ENCODE measurements at regions not wholly inside any gene's neighbourhood (a gene's known extent, or its start where the extent isn't known, plus 50 kb on each side); places are given as distances from the start of the nearest gene placed in this dataset.

- H3K36me3 ChIP-seq (replicated peaks in 1 of 2; ENCODE audit: control insufficient read depth in 2 of 2, insufficient read depth in 2 of 2, low read length in 2 of 2), result no peaks in the 10 kb centered on the region
- no peak overlapping the region for H3K4me3 ChIP-seq (ENCODE audit: low read length in 2 of 2)
- no peak overlapping the region for H2AFZ ChIP-seq (ENCODE audit: low read length)
- H3K9ac ChIP-seq (ENCODE audit: low read depth, low read length, poor library complexity), result no peak overlapping the region
- no CpG with 5 or more reads among the region's 1 CpG for WGBS, 2 donors (ENCODE audit: extremely low coverage in 2 of 2, insufficient read length in 2 of 2, insufficient replicate concordance in 1 of 2)
- H2BK120ac ChIP-seq (ENCODE audit: low read depth, low read length), result no peak overlapping the region
- H2BK12ac ChIP-seq (ENCODE audit: low read length), result no peak overlapping the region
- H3K14ac ChIP-seq (ENCODE audit: low read length), result no peak overlapping the region
- H3K27ac ChIP-seq (replicated peaks; ENCODE audit: low read length), result no peak overlapping the region
- H3K9me3 ChIP-seq (replicated peaks in 1 of 2; ENCODE audit: control insufficient read depth in 2 of 2, insufficient read depth in 1 of 2, low read depth in 1 of 2, low read length in 2 of 2), result no peaks in the 10 kb centered on the region
- no peak overlapping the region for H3K4me2 ChIP-seq (ENCODE audit: insufficient read depth, low read length, poor library complexity, severe bottlenecking)
- DNase-seq (ENCODE audit: low spot score), result no peak
- H3K79me1 ChIP-seq (ENCODE audit: low read depth, low read length), result no peaks in the 10 kb centered on the region
- no peak overlapping the region for H2BK15ac ChIP-seq (ENCODE audit: low read length)
- H3K18ac ChIP-seq (ENCODE audit: low read length), result no peak overlapping the region
- peaks cover 0 to 3% (median 0%) of the 10 kb centered on the region in 3 experiments for H3K27me3 ChIP-seq (ENCODE audit: control insufficient read depth in 3 of 3, insufficient read depth in 3 of 3, low read depth in 1 of 3, low read length in 3 of 3)
- H4K91ac ChIP-seq (ENCODE audit: low read depth, low read length, poor library complexity), result no peak overlapping the region
- no peak overlapping the region for H4K8ac ChIP-seq (ENCODE audit: low read depth, low read length)
- H3K23ac ChIP-seq (ENCODE audit: low read depth, low read length, poor library complexity), result no peak overlapping the region
- no peaks in the 10 kb centered on the region for H3K4me1 ChIP-seq (ENCODE audit: control insufficient read depth in 2 of 2, insufficient read depth in 1 of 2, low read depth in 1 of 2, low read length in 2 of 2)
- H3K4ac ChIP-seq (ENCODE audit: low read length), result no peak overlapping the region
- no peak overlapping the region for H2AK5ac ChIP-seq (ENCODE audit: low read depth, low read length)
- no peak overlapping the region for H2BK5ac ChIP-seq (ENCODE audit: low read length)
Observed at GRCh38 chrX:943035-943434, 269.4 kb downstream of the CRLF2 start.

GRCh38 chrX:940691-941090 is 271.8 kb downstream of the CRLF2 start:
- no CpG with 5 or more reads among the region's 9 CpGs for WGBS, 2 donors (ENCODE audit: extremely low coverage in 2 of 2, insufficient read length in 2 of 2, insufficient replicate concordance in 1 of 2)
- no peaks in the 10 kb centered on the region for H3K9me3 ChIP-seq (replicated peaks in 1 of 2; ENCODE audit: control insufficient read depth in 2 of 2, insufficient read depth in 1 of 2, low read depth in 1 of 2, low read length in 2 of 2)
- no peak for DNase-seq (ENCODE audit: low spot score)

GRCh38 chrX:936979-937769 is 275.3 kb downstream of the CRLF2 start:
- Histone ChIP-seq H3K27ac (replicated peaks; ENCODE audit: low read length) (no peak overlapping the region), H4K8ac (ENCODE audit: low read depth, low read length) (no peak overlapping the region), H3K27me3 (ENCODE audit: control insufficient read depth in 3 of 3, insufficient read depth in 3 of 3, low read depth in 1 of 3, low read length in 3 of 3) (no peaks in the 10 kb centered on the region), H2BK120ac (ENCODE audit: low read depth, low read length) (no peak overlapping the region), H2BK12ac (ENCODE audit: low read length) (no peak overlapping the region), H3K9me3 (replicated peaks in 1 of 2; ENCODE audit: control insufficient read depth in 2 of 2, insufficient read depth in 1 of 2, low read depth in 1 of 2, low read length in 2 of 2) (no peaks in the 10 kb centered on the region), H3K23ac (ENCODE audit: low read depth, low read length, poor library complexity) (no peak overlapping the region), H2BK15ac (ENCODE audit: low read length) (no peak overlapping the region), H3K79me1 (ENCODE audit: low read depth, low read length) (no peaks in the 10 kb centered on the region), H2AFZ (ENCODE audit: low read length) (no peak overlapping the region), H4K91ac (ENCODE audit: low read depth, low read length, poor library complexity) (no peak overlapping the region), H2BK5ac (ENCODE audit: low read length) (no peak overlapping the region), H3K4me3 (ENCODE audit: low read length in 2 of 2) (no peak overlapping the region), H3K36me3 (replicated peaks in 1 of 2; ENCODE audit: control insufficient read depth in 2 of 2, insufficient read depth in 2 of 2, low read length in 2 of 2) (no peaks in the 10 kb centered on the region), H3K4me2 (ENCODE audit: insufficient read depth, low read length, poor library complexity, severe bottlenecking) (no peak overlapping the region), H2AK5ac (ENCODE audit: low read depth, low read length) (no peak overlapping the region), H3K9ac (ENCODE audit: low read depth, low read length, poor library complexity) (no peak overlapping the region), H3K4me1 (ENCODE audit: control insufficient read depth in 2 of 2, insufficient read depth in 1 of 2, low read depth in 1 of 2, low read length in 2 of 2) (no peaks in the 10 kb centered on the region), H3K4ac (ENCODE audit: low read length) (no peak overlapping the region), H3K14ac (ENCODE audit: low read length) (no peak overlapping the region), H3K18ac (ENCODE audit: low read length) (no peak overlapping the region)
- no peak for DNase-seq (ENCODE audit: low spot score)
- no CpG with 5 or more reads among the region's 26 CpGs for WGBS, 2 donors (ENCODE audit: extremely low coverage in 2 of 2, insufficient read length in 2 of 2, insufficient replicate concordance in 1 of 2)

More at GRCh38 chrX:940691-941090, 271.8 kb downstream of the CRLF2 start:
- H2BK120ac ChIP-seq (ENCODE audit: low read depth, low read length), result no peak overlapping the region
- H2BK12ac ChIP-seq (ENCODE audit: low read length), result no peak overlapping the region
- no peak overlapping the region for H3K4ac ChIP-seq (ENCODE audit: low read length)
- H3K18ac ChIP-seq (ENCODE audit: low read length), result no peak overlapping the region
- H3K79me1 ChIP-seq (ENCODE audit: low read depth, low read length), result no peaks in the 10 kb centered on the region
- no peaks in the 10 kb centered on the region for H3K4me1 ChIP-seq (ENCODE audit: control insufficient read depth in 2 of 2, insufficient read depth in 1 of 2, low read depth in 1 of 2, low read length in 2 of 2)
- no peak overlapping the region for H2BK5ac ChIP-seq (ENCODE audit: low read length)
- H3K27ac ChIP-seq (replicated peaks; ENCODE audit: low read length), result no peak overlapping the region
- H3K23ac ChIP-seq (ENCODE audit: low read depth, low read length, poor library complexity), result no peak overlapping the region
- no peak overlapping the region for H4K8ac ChIP-seq (ENCODE audit: low read depth, low read length)
- H3K27me3 ChIP-seq (ENCODE audit: control insufficient read depth in 3 of 3, insufficient read depth in 3 of 3, low read depth in 1 of 3, low read length in 3 of 3), result no peaks in the 10 kb centered on the region
- H2AK5ac ChIP-seq (ENCODE audit: low read depth, low read length), result peak overlapping the region; percentile 47
- H4K91ac ChIP-seq (ENCODE audit: low read depth, low read length, poor library complexity), result no peak overlapping the region
- H3K14ac ChIP-seq (ENCODE audit: low read length), result no peak overlapping the region
- H3K36me3 ChIP-seq (replicated peaks in 1 of 2; ENCODE audit: control insufficient read depth in 2 of 2, insufficient read depth in 2 of 2, low read length in 2 of 2), result no peaks in the 10 kb centered on the region
- no peak overlapping the region for H3K9ac ChIP-seq (ENCODE audit: low read depth, low read length, poor library complexity)
- H3K4me3 ChIP-seq (ENCODE audit: low read length in 2 of 2), result no peak overlapping the region
- no peak overlapping the region for H3K4me2 ChIP-seq (ENCODE audit: insufficient read depth, low read length, poor library complexity, severe bottlenecking)
- H2AFZ ChIP-seq (ENCODE audit: low read length), result no peak overlapping the region
- no peak overlapping the region for H2BK15ac ChIP-seq (ENCODE audit: low read length)

- no peak for DNase-seq (ENCODE audit: low spot score)
- Histone ChIP-seq H2BK12ac (ENCODE audit: low read length) (no peak overlapping the region), H2BK15ac (ENCODE audit: low read length) (no peak overlapping the region), H2AK5ac (ENCODE audit: low read depth, low read length) (no peak overlapping the region), H3K36me3 (replicated peaks in 1 of 2; ENCODE audit: control insufficient read depth in 2 of 2, insufficient read depth in 2 of 2, low read length in 2 of 2) (no peaks in the 10 kb centered on the region), H4K91ac (ENCODE audit: low read depth, low read length, poor library complexity) (no peak overlapping the region), H2AFZ (ENCODE audit: low read length) (no peak overlapping the region), H3K4ac (ENCODE audit: low read length) (no peak overlapping the region), H3K23ac (ENCODE audit: low read depth, low read length, poor library complexity) (no peak overlapping the region), H2BK120ac (ENCODE audit: low read depth, low read length) (no peak overlapping the region), H3K4me3 (ENCODE audit: low read length in 2 of 2) (no peak overlapping the region), H3K27me3 (ENCODE audit: control insufficient read depth in 3 of 3, insufficient read depth in 3 of 3, low read depth in 1 of 3, low read length in 3 of 3) (no peaks in the 10 kb centered on the region), H3K9ac (ENCODE audit: low read depth, low read length, poor library complexity) (no peak overlapping the region), H3K27ac (replicated peaks; ENCODE audit: low read length) (no peak overlapping the region), H3K14ac (ENCODE audit: low read length) (no peak overlapping the region), H3K18ac (ENCODE audit: low read length) (no peak overlapping the region), H3K4me1 (ENCODE audit: control insufficient read depth in 2 of 2, insufficient read depth in 1 of 2, low read depth in 1 of 2, low read length in 2 of 2) (no peaks in the 10 kb centered on the region), H2BK5ac (ENCODE audit: low read length) (no peak overlapping the region), H3K9me3 (replicated peaks in 1 of 2; ENCODE audit: control insufficient read depth in 2 of 2, insufficient read depth in 1 of 2, low read depth in 1 of 2, low read length in 2 of 2) (no peaks in the 10 kb centered on the region), H3K79me1 (ENCODE audit: low read depth, low read length) (no peaks in the 10 kb centered on the region), H4K8ac (ENCODE audit: low read depth, low read length) (no peak overlapping the region), H3K4me2 (ENCODE audit: insufficient read depth, low read length, poor library complexity, severe bottlenecking) (no peak overlapping the region)
- no CpG with 5 or more reads among the region's 11 CpGs for WGBS, 2 donors (ENCODE audit: extremely low coverage in 2 of 2, insufficient read length in 2 of 2, insufficient replicate concordance in 1 of 2)
Observed at GRCh38 chrX:933611-934010, 278.8 kb downstream of the CRLF2 start.
